HG03558 (cell line): ENCODE measurements at regions not wholly inside any gene's neighbourhood (a gene's known extent, or its start where the extent isn't known, plus 50 kb on each side); places are given as distances from the start of the nearest gene placed in this dataset.

ENCODE experiments used
- ATAC-seq: cut with Tn5 transposase; IDR thresholded peaks from one replicate; pipeline ENCODE4 v1.9.1; 2021; ENCODE audit warnings: moderate number of reproducible peaks; ENCODE audit not compliant: unreplicated experiment; ENCODE audit errors: extremely low read depth

- no peak for ATAC-seq
These were observed 250.3 kb downstream of the DMAC1 start for GRCh38 chr9:7549249-7549648.

- ATAC-seq, result no peak
These were observed 253.3 kb downstream of the DMAC1 start for GRCh38 chr9:7546261-7546660.

GRCh38 chr9:7545371-7546165 lies 254.0 kb downstream of the DMAC1 start:
- ATAC-seq, result no peak

GRCh38 chr9:7542693-7543092 lies 256.9 kb downstream of the DMAC1 start:
- no peak for ATAC-seq

- no peak for ATAC-seq
These were observed 257.5 kb downstream of the DMAC1 start for GRCh38 chr9:7542126-7542525.

GRCh38 chr9:7536310-7536939 lies 263.2 kb downstream of the DMAC1 start:
- ATAC-seq, result peak; percentile 59

GRCh38 chr9:7534211-7534935 lies 265.2 kb downstream of the DMAC1 start:
- ATAC-seq, result no peak

- ATAC-seq, result no peak
These were observed 266.0 kb downstream of the DMAC1 start for GRCh38 chr9:7533376-7534090.

- no peak for ATAC-seq
These were observed 276.0 kb downstream of the DMAC1 start for GRCh38 chr9:7523426-7524043.

GRCh38 chr9:7520396-7520795 lies 279.2 kb downstream of the DMAC1 start:
- ATAC-seq, result no peak

GRCh38 chr9:7516376-7516775 lies 283.2 kb downstream of the DMAC1 start:
- no peak for ATAC-seq

- no peak for ATAC-seq
These were observed 289.4 kb downstream of the DMAC1 start for GRCh38 chr9:7510199-7510598.

GRCh38 chr9:7509576-7510145 lies 289.9 kb downstream of the DMAC1 start:
- no peak for ATAC-seq

GRCh38 chr9:7508516-7508915 lies 291.1 kb downstream of the DMAC1 start:
- no peak for ATAC-seq

GRCh38 chr9:7507566-7508270 lies 291.9 kb downstream of the DMAC1 start:
- ATAC-seq, result no peak

GRCh38 chr9:7507026-7507425 lies 292.6 kb downstream of the DMAC1 start:
- ATAC-seq, result no peak

- ATAC-seq, result no peak
These were observed 299.1 kb downstream of the DMAC1 start for GRCh38 chr9:7500521-7500920.

- no peak for ATAC-seq
These were observed 307.9 kb downstream of the DMAC1 start for GRCh38 chr9:7491641-7492040.
